GM20431 (cell line): ENCODE measurements at regions not wholly inside any gene's neighbourhood (a gene's known extent, or its start where the extent isn't known, plus 50 kb on each side); places are given as distances from the start of the nearest gene placed in this dataset.
"Not testable (repeated sequence)": the region's sequence is repeated elsewhere in the genome, so short reads cannot be mapped to it uniquely, and the experiment has no call there.

Experiments
- in situ Hi-C: fragments of 300-500 bp; cut with MseI, MboI; formaldehyde crosslinking; loops from one replicate; pipeline ENCODE4 v1.15.0; 2020; ENCODE audit warnings: low sequenced_read_pairs; ENCODE audit not compliant: unreplicated experiment

DNA sequence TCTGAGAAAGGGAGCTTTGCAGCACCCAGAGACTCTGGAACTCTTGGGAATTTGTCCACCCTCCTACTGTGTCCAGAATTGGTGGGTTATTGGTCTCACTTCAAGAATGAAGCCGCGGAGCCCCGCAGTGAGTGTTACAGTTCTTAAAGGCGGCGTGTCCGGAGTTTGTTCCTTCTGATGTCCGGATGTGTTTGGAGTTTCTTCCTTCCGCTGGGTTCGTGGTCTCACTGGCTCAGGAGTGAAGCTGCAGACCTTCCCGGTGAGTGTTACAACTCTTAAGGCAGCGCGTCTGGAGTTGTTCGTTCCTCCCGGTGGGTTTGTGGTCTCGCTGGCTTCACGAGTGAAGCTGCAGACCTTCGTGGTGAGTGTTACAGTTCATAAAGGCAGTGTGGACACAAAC, 824.7 kb downstream of the LRRTM4 start:
- in situ Hi-C loops, result not testable (repeated sequence)

DNA sequence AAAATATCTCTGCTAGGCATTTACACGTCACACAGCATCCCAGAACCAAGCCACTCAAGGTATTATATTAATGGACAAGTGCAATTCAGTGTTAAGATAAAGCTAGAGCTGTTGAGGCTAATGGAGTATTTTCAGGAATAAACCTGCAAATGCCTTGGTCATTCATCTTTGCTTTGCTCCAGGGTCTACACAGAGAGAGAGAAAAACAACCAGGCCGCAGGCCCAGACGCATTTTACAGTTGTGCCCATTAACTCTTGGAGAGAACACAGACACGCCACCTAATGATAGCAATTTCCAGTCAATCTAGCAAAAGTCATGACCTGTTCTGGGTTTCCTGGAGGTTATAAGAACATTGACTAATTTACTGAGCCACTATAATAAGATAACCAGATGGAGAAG, 829.3 kb downstream of the LRRTM4 start:
- in situ Hi-C loops, result no loop called here

DNA sequence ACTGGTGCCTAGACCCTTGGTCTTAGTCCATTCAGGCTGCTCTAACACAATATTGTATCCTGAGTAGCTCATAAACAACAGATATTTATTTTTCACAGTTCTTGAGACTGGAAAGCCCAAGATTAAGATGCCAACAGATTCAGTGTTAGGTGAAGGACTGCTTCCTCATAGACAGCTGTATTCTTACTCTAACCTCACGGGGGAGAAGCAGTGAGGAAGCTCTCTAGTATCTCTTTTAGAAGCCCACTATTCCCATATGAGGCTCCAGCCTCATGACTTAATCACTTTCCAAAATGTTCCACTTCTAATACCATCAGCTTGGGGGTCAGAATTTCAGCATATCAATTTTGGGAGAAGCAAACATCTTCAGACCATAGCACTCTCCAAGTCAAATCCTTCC, 833.4 kb downstream of the LRRTM4 start:
- in situ Hi-C loops, result no loop called here

DNA sequence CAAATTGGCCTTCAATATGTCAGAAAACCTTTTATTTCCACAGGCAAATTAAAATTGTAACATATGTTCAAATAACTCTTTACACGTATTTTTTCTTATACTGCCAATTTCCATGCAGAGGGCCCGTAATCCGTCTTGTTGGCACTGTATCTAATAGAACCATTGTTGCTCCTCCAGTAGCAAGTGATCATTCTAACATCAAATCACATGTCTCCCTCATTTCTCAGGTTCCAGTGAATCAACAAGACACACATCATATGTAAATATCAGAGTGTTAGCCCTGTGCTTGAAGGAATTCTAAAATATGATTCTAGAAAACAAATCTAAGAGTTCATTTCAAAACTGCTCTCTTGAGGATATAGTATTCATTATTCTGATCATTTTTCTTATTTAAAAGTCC, 834.3 kb downstream of the LRRTM4 start:
- in situ Hi-C loops, result no loop called here

DNA sequence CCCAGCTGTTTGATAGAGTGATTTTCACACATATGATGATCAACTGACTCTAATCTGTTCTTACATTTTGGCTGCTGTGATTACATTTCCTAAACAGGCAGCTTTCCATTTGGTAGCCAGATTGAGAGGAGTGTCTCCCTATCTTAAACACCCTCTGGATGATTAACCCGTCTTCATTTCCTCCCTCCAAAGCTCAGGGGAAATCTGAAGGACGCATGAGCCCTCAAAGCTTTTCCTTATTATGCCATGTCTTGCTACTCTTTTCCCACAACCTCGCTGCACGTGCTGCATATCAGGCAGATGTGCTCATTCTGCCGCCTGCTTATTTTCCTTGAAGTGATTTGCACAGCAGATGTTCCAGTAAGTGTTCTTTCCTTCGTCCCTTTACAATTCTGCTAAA, 837.4 kb downstream of the LRRTM4 start:
- in situ Hi-C loops, result no loop called here

DNA sequence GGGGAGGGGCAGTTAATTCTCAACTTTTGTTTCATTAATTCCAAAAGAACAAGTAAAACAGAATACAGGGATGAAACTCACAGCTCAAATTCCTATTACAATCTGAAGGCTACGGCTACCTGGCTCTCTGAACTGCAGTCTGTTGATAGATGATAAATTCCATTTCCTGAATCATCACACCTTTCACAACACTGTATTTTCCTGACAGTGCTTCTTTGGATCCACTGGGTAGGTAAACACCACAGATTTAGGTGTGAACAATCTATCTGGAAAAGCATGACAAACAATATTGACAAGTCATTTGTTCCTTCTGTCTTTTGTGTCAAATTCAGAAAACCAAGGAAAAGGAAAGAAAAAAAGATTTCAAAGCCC, 843.2 kb downstream of the LRRTM4 start:
- in situ Hi-C loops, result no loop called here

DNA sequence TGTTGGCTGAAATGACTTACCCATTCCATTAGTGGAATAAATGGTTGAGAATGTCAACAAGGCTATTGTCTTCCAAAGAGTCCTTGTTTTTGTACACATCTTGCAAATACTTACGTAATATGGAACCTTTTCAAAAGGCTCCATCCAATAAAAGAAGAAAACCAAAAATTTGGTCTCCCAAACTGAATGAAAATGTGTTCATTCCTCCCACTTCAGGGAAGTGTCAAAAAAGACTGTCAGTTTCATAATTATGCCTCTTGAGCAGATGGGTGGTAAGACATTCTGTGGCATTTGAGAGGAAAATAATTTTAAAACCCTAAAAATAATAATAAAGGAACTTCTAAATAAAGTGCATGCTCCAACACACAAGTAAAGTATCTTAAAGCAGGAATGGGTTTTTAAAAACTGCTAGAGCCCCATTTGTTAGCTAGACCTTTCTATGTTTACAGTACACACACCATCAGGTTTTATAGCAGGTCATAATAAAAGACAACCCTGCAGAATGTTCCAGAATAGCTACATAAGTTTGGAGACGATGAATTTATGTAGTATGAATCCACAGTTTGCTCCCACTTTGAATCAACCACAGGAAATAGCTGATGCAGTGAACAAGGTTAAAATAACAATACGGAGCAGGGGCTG, 843.7 kb downstream of the LRRTM4 start:
- in situ Hi-C loops, result no loop called here

DNA sequence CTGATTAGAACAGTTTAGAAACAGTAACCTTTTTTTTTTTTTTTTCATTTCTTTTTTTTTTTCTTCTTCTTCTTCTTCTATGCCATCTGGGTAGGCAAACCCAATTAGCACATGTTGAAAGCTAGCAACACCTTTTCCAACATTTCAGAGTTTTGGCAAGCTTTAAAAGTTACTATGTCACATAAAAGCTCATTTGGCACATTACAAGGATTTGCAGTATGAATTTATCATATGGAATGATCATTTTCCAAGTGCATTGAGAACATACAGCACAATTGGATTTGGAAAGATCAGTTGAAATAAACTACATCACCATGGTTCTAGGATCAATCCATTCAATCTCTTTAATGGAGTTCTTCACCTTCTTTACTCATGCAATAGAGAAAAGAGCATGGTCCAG, 847.0 kb downstream of the LRRTM4 start:
- in situ Hi-C loops, result no loop called here

DNA sequence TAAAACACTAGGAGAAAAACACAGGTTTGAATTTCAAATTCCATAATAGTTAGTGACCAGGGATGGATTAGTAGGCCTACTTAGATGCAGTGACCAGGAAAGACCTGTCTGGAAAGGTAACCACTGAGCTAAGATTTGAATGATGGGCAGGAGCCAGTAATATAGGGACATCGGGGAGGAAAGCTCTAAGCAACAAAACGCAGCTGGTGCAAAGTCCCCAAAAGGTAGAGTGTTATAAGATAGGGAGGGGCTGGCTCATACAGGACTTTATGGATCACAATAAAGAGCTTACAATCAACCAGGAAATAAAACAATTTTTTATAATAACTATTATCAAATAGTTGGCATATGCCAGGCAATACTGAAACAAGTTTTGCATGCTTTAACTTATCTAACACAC, 849.4 kb downstream of the LRRTM4 start:
- in situ Hi-C loops, result no loop called here

DNA sequence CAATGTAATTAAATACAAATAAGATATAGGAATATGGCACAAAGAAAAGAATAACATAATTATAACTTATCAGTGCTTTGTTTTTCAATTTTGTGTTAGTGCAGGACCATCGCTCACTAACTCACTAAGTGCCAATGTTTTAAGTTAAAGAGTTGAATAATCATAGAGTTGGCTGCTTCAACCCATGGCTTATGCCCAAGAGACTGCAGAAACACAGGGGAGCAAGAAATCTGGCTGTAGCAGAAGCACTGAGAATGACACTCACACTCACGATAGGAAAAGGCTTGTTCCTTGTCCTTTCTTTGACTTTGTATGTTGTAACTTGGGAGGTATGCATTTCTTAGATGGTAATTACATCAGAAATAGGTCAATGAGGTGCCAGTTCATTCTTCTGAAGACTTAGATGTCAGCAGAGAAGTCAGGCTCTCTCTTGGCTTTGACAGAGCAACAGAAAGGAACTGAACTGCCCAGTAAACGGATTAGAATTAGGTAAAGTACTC, 852.2 kb downstream of the LRRTM4 start:
- in situ Hi-C loops, result no loop called here

DNA sequence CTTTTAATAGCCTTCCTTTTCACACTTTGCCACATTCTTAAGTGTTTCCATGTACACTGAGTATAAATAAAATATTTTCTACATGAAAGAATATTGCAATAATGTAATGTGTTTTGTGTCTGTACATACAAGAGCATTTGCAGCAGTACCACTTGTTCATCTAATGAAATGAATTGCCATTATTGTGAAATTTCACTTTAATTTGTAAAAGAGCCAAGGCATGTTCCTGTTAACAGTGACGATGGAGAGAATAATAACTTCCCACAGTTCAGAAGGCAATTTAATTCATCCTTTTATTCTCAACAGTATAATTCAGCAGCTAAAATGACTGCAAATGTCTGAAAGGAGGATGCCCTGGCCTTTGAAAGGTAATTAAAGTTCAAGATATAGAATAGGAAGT, 853.9 kb downstream of the LRRTM4 start:
- in situ Hi-C loops, result no loop called here

DNA sequence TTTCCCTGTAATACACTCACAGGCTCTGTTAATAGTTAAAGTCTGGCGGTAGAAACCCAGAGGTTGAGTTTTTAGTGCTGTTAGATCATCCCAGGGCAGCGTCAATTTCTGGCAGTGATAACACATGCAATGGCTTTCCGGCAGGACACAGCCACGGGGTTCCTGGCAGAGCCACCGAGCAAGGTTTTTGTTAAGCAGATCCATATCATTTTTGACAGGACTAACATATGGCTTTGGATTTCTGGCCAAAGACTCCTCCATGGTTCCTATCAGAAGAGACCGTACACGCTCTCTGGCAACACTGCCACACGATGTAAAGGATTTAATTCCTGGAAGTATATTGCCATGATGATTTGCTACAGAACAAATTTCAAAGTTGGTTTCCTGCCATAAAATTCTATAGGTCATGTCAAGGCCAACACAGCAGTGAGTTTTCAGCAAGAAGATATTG, 854.3 kb downstream of the LRRTM4 start:
- in situ Hi-C loops, result no loop called here

DNA sequence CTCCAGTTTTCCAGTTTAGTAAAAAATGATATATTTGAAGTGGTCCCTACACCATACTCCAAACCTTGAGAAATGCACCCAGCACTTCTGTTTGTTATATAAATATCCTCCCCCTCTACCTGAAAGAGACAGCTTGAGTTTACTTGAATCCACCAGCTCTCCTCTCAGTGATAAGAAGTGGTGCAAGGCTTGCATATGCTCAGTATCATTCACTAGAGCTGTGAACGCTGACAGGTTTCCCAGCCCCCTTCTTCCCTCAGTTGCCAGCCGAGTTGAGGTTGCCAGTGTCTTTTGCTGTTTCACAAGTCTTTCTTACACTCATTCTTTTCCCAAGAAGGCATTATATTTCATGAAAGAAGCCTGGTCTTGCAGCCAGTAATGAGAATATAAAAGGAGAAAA, 880.0 kb downstream of the LRRTM4 start:
- in situ Hi-C loops, result no loop called here

DNA sequence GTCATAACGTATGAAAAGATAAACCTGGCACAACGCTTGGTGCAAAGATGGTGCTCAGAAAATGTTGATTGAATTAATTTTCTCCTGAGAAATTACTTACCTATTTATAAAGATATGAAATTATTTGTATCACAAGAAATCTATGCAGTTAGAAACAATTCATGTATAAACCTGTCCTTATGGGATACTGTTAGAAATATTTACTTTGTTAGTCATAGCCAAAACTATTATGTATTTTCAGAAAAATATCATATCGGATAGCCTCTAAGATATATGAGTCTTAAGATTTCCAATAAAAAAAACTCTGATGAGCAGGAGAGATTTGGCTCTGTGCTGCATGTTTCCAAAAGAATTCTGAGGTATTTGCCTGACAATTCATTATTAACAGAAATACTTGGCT, 880.7 kb downstream of the LRRTM4 start:
- in situ Hi-C loops, result no loop called here

DNA sequence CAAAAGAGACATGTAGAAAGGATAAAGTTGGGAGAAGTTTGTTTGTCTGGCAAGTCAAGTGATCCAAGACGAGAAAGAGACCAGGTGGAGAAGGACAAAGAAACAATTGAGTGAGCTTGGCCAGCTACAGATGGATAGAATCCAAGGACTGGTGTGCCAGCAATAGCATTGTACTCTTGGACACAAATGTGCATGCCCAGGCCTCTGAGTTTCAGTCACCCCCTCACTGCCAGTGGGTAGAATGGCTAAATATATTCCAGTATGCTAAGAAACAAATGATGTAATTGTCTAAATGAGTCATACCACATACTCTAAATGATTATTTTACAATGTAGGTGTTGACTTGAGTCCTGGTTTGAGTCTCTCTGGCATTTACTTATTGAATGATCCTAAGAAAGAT, 881.3 kb downstream of the LRRTM4 start:
- in situ Hi-C loops, result no loop called here

DNA sequence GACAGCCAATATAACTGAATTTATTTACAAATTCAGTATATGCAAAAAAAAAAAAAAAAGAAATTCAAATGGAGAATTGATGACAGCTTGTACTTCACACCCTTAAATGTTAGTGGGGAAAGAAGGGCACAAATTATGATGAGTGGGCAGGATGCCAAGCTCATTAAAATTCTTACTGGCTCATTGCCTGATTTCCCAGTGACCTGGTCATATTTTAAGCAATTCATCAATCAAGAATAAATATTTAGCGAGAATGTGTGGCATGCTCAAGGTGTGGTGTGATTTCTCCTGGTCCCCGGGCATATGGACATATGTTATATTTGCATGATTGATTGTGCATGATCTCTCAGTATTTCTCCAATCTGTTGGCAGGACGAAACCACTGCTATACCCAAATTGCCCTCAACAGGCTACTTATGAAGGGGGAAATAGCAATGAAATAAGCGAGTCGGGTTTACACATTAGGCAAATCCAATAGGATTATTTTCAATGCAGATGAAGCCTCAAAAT, 883.0 kb downstream of the LRRTM4 start:
- in situ Hi-C loops, result no loop called here

DNA sequence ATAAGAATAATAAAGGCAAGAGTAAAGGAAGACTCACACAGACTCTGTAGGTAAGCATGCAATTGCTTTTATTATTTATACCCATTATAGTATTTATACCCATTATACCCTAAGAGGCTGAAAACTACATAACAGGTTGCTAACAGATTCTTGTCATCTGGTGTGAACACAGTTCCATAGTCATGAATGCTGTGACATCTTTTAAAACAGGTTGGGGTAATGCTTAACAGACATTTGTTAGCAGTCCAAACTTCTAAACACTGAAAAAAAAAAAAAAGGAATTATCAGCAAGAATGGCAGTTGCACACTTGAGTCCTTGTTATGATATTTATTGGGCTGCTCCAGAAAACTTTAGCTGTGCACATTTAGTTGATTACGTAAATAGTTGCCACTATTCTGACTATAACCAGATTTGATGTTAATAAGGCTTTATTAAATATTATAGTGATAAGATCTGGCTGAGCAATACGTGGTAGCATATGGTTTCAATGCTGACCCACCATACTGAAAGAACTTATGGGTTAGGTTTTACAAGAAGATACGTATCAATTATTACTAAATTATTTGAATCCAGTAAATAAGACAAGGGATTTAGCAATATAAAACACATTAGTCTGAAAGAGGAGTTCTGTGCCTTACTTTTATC, 888.8 kb downstream of the LRRTM4 start:
- in situ Hi-C loops, result no loop called here

DNA sequence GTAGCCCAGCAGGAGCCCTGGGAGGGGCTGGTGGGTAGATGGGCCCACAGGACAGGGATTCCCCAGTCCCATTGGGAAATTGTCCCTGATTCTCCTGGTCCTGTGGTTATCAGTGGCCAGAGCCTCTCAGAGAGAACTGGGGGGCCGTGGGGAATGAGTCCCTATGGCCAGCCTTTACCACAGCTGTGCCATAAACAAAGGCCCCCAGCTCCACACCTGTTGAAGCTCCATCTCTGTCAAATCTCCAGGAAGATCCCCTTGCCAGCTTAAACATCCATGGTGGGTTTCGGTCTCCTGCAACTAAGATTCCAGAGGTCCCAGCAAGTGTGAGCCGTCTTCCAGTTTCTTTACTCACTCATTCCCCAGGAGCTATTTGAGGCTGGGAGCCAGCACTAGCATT, 897.1 kb downstream of the LRRTM4 start:
- in situ Hi-C loops, result no loop called here

DNA sequence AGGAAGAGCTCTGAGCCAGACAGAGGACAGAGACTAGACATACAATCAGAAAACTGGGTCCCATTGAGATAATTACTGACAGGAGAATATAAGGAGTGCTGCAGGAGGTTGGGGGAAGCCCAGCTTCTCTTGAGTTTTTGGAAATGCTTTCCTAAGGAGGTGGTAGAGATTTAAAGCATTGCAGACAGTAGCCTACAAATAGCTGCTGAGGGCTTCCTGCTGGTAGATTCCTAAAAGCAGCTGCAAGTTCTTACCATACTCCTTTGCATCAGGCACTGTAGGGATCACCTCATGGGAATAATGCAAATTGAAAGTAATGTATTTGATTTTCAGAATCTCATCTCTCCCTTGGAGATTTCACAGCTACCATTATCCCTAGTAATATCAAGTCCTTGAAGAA, 902.6 kb upstream of the GCFC2 start:
- in situ Hi-C loops, result loop anchor here (25.0 kb wide), 1 partner anchor 826 kb away; no protein-coding TSS in a partner anchor

DNA sequence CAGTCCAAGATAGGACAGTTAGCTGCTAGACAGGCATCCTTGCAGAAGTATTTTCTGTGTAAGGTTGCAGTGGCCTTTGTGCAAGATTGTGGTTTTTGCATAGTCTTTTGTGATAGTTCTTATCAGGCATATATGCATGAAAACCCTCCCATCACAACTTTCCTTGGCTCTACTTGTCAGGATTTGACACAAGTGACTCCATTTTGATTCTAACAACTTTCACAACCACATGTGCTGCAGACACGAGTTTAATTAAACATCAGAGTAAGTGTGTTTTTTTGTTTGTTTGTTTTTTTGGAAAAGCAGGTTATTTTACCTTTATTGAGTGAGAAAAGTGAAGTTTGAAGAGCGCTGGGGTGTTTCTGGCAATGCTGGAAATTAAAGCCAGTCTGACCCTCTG, 902.0 kb upstream of the GCFC2 start:
- in situ Hi-C loops, result loop anchor here (25.0 kb wide), 1 partner anchor 825 kb away; no protein-coding TSS in a partner anchor

DNA sequence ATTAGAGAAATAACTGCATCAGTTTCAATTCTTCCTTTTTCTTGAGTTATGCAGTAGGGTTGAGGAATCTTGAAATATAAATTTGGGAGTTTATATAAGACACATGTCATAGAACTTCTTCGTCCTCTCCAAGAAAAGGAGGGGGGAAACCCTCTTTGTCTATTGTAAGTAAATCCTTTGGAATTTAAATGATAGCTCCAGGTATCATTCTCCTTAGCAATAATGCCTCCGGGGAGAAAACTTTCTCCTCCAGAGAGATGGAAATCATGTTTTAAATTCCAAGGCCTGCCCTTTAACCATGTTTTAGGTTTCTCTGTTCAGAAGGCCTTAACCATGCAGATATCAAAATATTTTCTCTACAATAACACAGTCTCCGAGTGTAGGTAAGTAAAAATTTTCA, 899.7 kb upstream of the GCFC2 start:
- in situ Hi-C loops, result loop anchor here (25.0 kb wide), 1 partner anchor 823 kb away; no protein-coding TSS in a partner anchor
